ENCODE measurements at regions not wholly inside any gene's neighbourhood (a gene's known extent, or its start where the extent isn't known, plus 50 kb on each side); places are given as distances from the start of the nearest gene placed in this dataset.

DNA sequence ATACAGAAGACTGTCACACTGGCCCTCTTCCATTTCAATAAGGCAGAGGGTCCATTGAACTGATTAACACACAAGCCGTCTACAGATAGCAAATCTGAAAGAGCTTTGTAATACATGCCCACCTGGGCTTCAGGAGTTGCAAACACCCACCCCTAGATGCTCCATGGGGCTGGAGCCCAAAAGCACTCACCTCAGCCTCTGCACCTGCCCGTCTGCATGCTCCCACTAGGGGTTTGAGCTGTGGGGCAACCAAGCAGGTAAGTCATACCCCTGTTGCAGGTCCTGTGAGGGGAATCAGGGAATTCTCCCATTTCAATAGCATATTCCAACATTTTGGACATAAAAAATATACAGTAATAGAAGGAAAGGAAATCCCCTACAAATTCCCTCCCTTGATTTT is 243.0 kb upstream of the KCNIP4 start:
- TF ChIP-seq POLR2A (IDR thresholded peaks at IDR 0.05): no peak
- TF ChIP-seq EP300 (IDR thresholded peaks at IDR 0.05): no peak
- no peak for TF ChIP-seq CTCF (IDR thresholded peaks at IDR 0.05)
- no peak for TF ChIP-seq POLR2AphosphoS5 (IDR thresholded peaks at IDR 0.05)
- Histone ChIP-seq H3K4me1 (no peaks in the 10 kb centered on the region), H3K27me3 (no peaks in the 10 kb centered on the region), H3K36me3 (no peaks in the 10 kb centered on the region), H3K9me3 (no peaks in the 10 kb centered on the region), H3K4me3 (no peak overlapping the region), H3K27ac (no peak overlapping the region)
- WGBS, 2 donors: 55 to 92% methylated on average over 2 of the region's 2 CpGs
- no peak for ATAC-seq (ENCODE audit: low FRiP score in 2 of 2)
- DNase-seq: no peak

GRCh38 chr4:22190855-22191254 is 242.3 kb upstream of the KCNIP4 start:
- no peaks in the 10 kb centered on the region for H3K36me3 ChIP-seq
- no peak for TF ChIP-seq CTCF (IDR thresholded peaks at IDR 0.05)
- TF ChIP-seq POLR2AphosphoS5 (IDR thresholded peaks at IDR 0.05): no peak
- TF ChIP-seq POLR2A (IDR thresholded peaks at IDR 0.05): no peak
- TF ChIP-seq EP300 (IDR thresholded peaks at IDR 0.05): no peak
- no peak overlapping the region for H3K4me3 ChIP-seq
- H3K27me3 ChIP-seq: no peaks in the 10 kb centered on the region
- no peaks in the 10 kb centered on the region for H3K4me1 ChIP-seq
- WGBS, 2 donors: 90% methylated on average over 1 of the region's 1 CpG; no CpG with 5 or more reads in 1 of the 2 donors
- DNase-seq (no peak), ATAC-seq (ENCODE audit: low FRiP score in 2 of 2) (peak in 1 of 2 donors; percentile 73)
- H3K27ac ChIP-seq: no peak overlapping the region
- no peaks in the 10 kb centered on the region for H3K9me3 ChIP-seq

DNA sequence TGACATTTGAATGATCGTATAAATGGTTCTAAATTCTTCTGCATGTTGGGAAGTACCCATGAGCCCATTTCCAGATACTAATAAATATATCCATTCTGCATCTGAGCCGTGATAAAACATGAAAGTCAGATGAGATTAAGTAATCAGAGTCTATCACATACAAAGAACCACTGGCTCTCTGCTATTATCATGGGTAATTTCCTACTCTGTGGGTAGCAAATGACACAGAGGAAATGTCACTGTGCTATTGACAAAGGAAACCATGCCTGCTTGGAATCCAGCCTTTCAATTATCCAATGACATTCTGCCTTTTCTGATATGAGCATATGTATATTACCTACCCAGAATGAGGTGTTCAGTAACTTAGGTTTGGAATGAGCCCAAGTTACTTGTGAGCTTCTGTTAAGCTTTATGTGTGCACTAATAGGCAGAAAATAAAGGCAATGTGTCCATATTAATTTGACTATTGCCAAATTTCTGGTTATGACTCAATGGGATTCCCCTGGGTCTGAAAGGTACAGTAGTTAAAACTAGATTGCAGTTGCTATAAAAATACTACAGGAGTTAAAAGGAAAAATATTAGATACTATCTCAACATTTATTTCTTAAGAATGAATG is 238.7 kb upstream of the KCNIP4 start:
- no peak overlapping the region for H3K4me3 ChIP-seq
- ATAC-seq (ENCODE audit: low FRiP score in 2 of 2): no peak
- 67 to 85% methylated on average over 2 of the region's 2 CpGs for WGBS, 2 donors
- no peaks in the 10 kb centered on the region for H3K9me3 ChIP-seq
- no peaks in the 10 kb centered on the region for H3K36me3 ChIP-seq
- no peaks in the 10 kb centered on the region for H3K27me3 ChIP-seq
- DNase-seq: no peak
- no peaks in the 10 kb centered on the region for H3K4me1 ChIP-seq
- no peak overlapping the region for H3K27ac ChIP-seq
- TF ChIP-seq POLR2AphosphoS5 (IDR thresholded peaks at IDR 0.05): no peak
- no peak for TF ChIP-seq POLR2A (IDR thresholded peaks at IDR 0.05)
- no peak for TF ChIP-seq EP300 (IDR thresholded peaks at IDR 0.05)
- no peak for TF ChIP-seq CTCF (IDR thresholded peaks at IDR 0.05)

GRCh38 chr4:22181736-22182135 is 233.2 kb upstream of the KCNIP4 start:
- Histone ChIP-seq H3K4me1 (no peaks in the 10 kb centered on the region), H3K4me3 (no peak overlapping the region), H3K27ac (no peak overlapping the region), H3K9me3 (no peaks in the 10 kb centered on the region), H3K36me3 (no peaks in the 10 kb centered on the region), H3K27me3 (no peaks in the 10 kb centered on the region)
- no peak for TF ChIP-seq EP300 (IDR thresholded peaks at IDR 0.05)
- TF ChIP-seq POLR2A (IDR thresholded peaks at IDR 0.05): no peak
- TF ChIP-seq CTCF (IDR thresholded peaks at IDR 0.05): no peak
- no peak for TF ChIP-seq POLR2AphosphoS5 (IDR thresholded peaks at IDR 0.05)
- no peak for DNase-seq
- no peak for ATAC-seq (ENCODE audit: low FRiP score in 2 of 2)

All from upper lobe of left lung (tissue), 6 donors.